Keratinocyte (primary cell): ENCODE measurements at regions not wholly inside any gene's neighbourhood (a gene's known extent, or its start where the extent isn't known, plus 50 kb on each side); places are given as distances from the start of the nearest gene placed in this dataset.

Source experiments
- DNase-seq: peaks from one replicate; pipeline ENCODE4 v3.0.0-alpha.2; 2011; ENCODE audit warnings: low read depth, missing footprints, low spot score
- FAIRE-seq: peaks from 2 replicates; lab custom pipeline; 2011; peaks lifted over from hg19 to GRCh38; lab: Jason Lieb, UNC
- H2AFZ ChIP-seq: 2 replicates; pipeline ENCODE4 v1.6.0; 2012; ENCODE audit warnings: low read length, control low read depth, inconsistent platforms; ENCODE audit not compliant: control insufficient read depth
- H3K27ac ChIP-seq: 2 replicates; pipeline ENCODE4 v1.5.1; 2011; ENCODE audit warnings: low read length; ENCODE audit not compliant: control insufficient read depth, insufficient read depth
- H3K27me3 ChIP-seq: 3 replicates; pipeline ENCODE4 v1.6.0; 2011; ENCODE audit warnings: low read length; ENCODE audit not compliant: control insufficient read depth, insufficient read depth; ENCODE audit errors: extremely low read depth
- H3K36me3 ChIP-seq, 2 experiments: 2 replicates in 1 of 2; 3 replicates in 1 of 2; pipeline ENCODE4 v1.5.1; 2011; ENCODE audit warnings: low read length in 2 of 2, mild to moderate bottlenecking in 1 of 2; ENCODE audit not compliant: control insufficient read depth in 2 of 2, insufficient read depth in 2 of 2; ENCODE audit errors: extremely low read depth in 1 of 2
- H3K4me1 ChIP-seq: 3 replicates; pipeline ENCODE4 v1.5.1; 2011; ENCODE audit warnings: low read length; ENCODE audit not compliant: control insufficient read depth, insufficient read depth; ENCODE audit errors: extremely low read depth
- H3K4me2 ChIP-seq: 3 replicates; pipeline ENCODE4 v1.6.0; 2011; ENCODE audit warnings: low read depth, low read length; ENCODE audit not compliant: control insufficient read depth, insufficient read depth; ENCODE audit errors: extremely low read depth
- H3K4me3 ChIP-seq, 3 experiments: fragments of 200-600 bp in 1 of 3; sonication (generic) in 1 of 3; 2 replicates in 2 of 3; 3 replicates in 1 of 3; pipeline ENCODE4 v1.5.1; 2011 to 2016; ENCODE audit warnings: low read length in 3 of 3, mild to moderate bottlenecking in 3 of 3, control low read depth in 2 of 3, inconsistent platforms in 1 of 3, low read depth in 1 of 3, mixed read lengths in 1 of 3, mixed run types in 1 of 3, moderate library complexity in 1 of 3; ENCODE audit not compliant: control insufficient read depth in 2 of 3, insufficient read depth in 2 of 3; ENCODE audit errors: extremely low read depth in 1 of 3
- H3K79me2 ChIP-seq: 2 replicates; pipeline ENCODE4 v1.6.0; 2012; ENCODE audit warnings: low read length; ENCODE audit not compliant: control insufficient read depth, insufficient read depth
- H3K9ac ChIP-seq: 3 replicates; pipeline ENCODE4 v1.6.0; 2011; ENCODE audit warnings: low read length; ENCODE audit not compliant: control insufficient read depth, insufficient read depth; ENCODE audit errors: extremely low read depth
- H3K9me1 ChIP-seq: 3 replicates; pipeline ENCODE4 v1.6.0; 2011; ENCODE audit warnings: low read length; ENCODE audit not compliant: control insufficient read depth, insufficient read depth; ENCODE audit errors: extremely low read depth
- H3K9me3 ChIP-seq: 2 replicates; pipeline ENCODE4 v1.5.1; 2012; ENCODE audit warnings: low read depth, low read length; ENCODE audit not compliant: control insufficient read depth
- H4K20me1 ChIP-seq: 3 replicates; pipeline ENCODE4 v1.6.0; 2011; ENCODE audit warnings: low read length; ENCODE audit not compliant: control insufficient read depth, insufficient read depth; ENCODE audit errors: extremely low read depth
- CTCF ChIP-seq, 3 experiments: IDR thresholded peaks in 1 of 3; conservative IDR thresholded peaks in 1 of 3; optimal IDR thresholded peaks in 1 of 3; 2 replicates in 2 of 3; 3 replicates in 1 of 3; pipeline versions ENCODE3 to v1.5.1; 2011; ENCODE audit warnings: low read length in 3 of 3, mild to moderate bottlenecking in 3 of 3, moderate library complexity in 2 of 3, control low read depth in 1 of 3, inconsistent platforms in 1 of 3; ENCODE audit not compliant: insufficient read depth in 2 of 3; ENCODE audit errors: extremely low read depth in 1 of 3
- EZH2 ChIP-seq: IDR thresholded peaks from one replicate; pipeline ENCODE4 v1.6.1; 2012; ENCODE audit warnings: inconsistent platforms, mild to moderate bottlenecking, low read length, moderate library complexity
- dilution Hi-C: fragments of 300-500 bp; cut with MboI; formaldehyde crosslinking; loops from one replicate; pipeline ENCODE4 v1.7.0; 2020; ENCODE audit warnings: low sequenced_read_pairs; ENCODE audit not compliant: extremely low pct_ligation_motif_present

- Histone ChIP-seq H3K4me2 (no peak overlapping the region), H3K4me1 (no peaks in the 10 kb centered on the region), H3K79me2 (no peaks in the 10 kb centered on the region), H3K27ac (no peak overlapping the region), H3K9me3 (no peaks in the 10 kb centered on the region), H3K9me1 (no peaks in the 10 kb centered on the region), H3K36me3 (no peaks in the 10 kb centered on the region), H3K27me3 (no peaks in the 10 kb centered on the region), H2AFZ (no peak overlapping the region), H4K20me1 (no peaks in the 10 kb centered on the region), H3K4me3 (no peak overlapping the region), H3K9ac (no peak overlapping the region)
- FAIRE-seq: no peak
- TF ChIP-seq EZH2 (no peak), CTCF (optimal IDR thresholded peaks at IDR 0.05 in 1 of 3, IDR thresholded peaks at IDR 0.05 in 1 of 3, conservative IDR thresholded peaks at IDR 0.05 in 1 of 3; ENCODE audit: extremely low read depth in 1 of 3, insufficient read depth in 2 of 3, low read length in 3 of 3) (no peak)
- dilution Hi-C loops: no loop called here
- no peak for DNase-seq
Observed at GRCh38 chr15:46300716-46301115, 665.9 kb downstream of the SQOR start.

GRCh38 chr15:46301291-46301690 lies 666.5 kb downstream of the SQOR start:
- FAIRE-seq (no peak), DNase-seq (no peak)
- Histone ChIP-seq H2AFZ (no peak overlapping the region), H3K4me1 (no peaks in the 10 kb centered on the region), H3K27ac (no peak overlapping the region), H3K4me2 (no peak overlapping the region), H3K4me3 (no peak overlapping the region), H3K9ac (no peak overlapping the region), H3K36me3 (no peaks in the 10 kb centered on the region), H3K9me3 (no peaks in the 10 kb centered on the region), H3K9me1 (no peaks in the 10 kb centered on the region), H3K27me3 (no peaks in the 10 kb centered on the region), H4K20me1 (no peaks in the 10 kb centered on the region), H3K79me2 (no peaks in the 10 kb centered on the region)
- dilution Hi-C loops: no loop called here
- TF ChIP-seq CTCF (optimal IDR thresholded peaks at IDR 0.05 in 1 of 3, IDR thresholded peaks at IDR 0.05 in 1 of 3, conservative IDR thresholded peaks at IDR 0.05 in 1 of 3; ENCODE audit: extremely low read depth in 1 of 3, insufficient read depth in 2 of 3, low read length in 3 of 3) (no peak), EZH2 (no peak)
